Common myeloid progenitor, CD34-positive (primary cell): ENCODE measurements at regions not wholly inside any gene's neighbourhood (a gene's known extent, or its start where the extent isn't known, plus 50 kb on each side); places are given as distances from the start of the nearest gene placed in this dataset.

ENCODE experiments used
- CTCF ChIA-PET: fragments of 350-600 bp; sonication (Branson Sonifier 250); formaldehyde crosslinking; loops from one replicate; lab custom pipeline; 2021; ENCODE audit warnings: antibody characterized with exemption; lab: Charles Lee
- POLR2A ChIA-PET: fragments of 350-600 bp; sonication (Branson Sonifier 250); formaldehyde crosslinking; loops from one replicate; lab custom pipeline; 2021; ENCODE audit warnings: antibody characterized with exemption; lab: Charles Lee
- DNase-seq, 3 donors: peaks; one replicate each; pipeline versions ENCODE4 v3.0.0 to v3.0.0-alpha.2; 2013
- H3K27ac ChIP-seq, 2 experiments: 1 replicate in 1 of 2; 2 replicates in 1 of 2; pipeline ENCODE4 v1.7.0; 2013; ENCODE audit warnings: inconsistent platforms in 2 of 2, low read length in 2 of 2, mild to moderate bottlenecking in 2 of 2, low read depth in 1 of 2, moderate library complexity in 1 of 2; ENCODE audit not compliant: severe bottlenecking in 2 of 2, insufficient read depth in 1 of 2, poor library complexity in 1 of 2
- H3K27me3 ChIP-seq, 5 experiments: replicated peaks in 2 of 5; 1 replicate in 3 of 5; 2 replicates in 2 of 5; pipeline versions ENCODE4 v1.6.1 to v1.7.0; 2013; ENCODE audit warnings: low read length in 4 of 5, mild to moderate bottlenecking in 2 of 5, moderate library complexity in 2 of 5, inconsistent platforms in 1 of 5; ENCODE audit not compliant: insufficient read depth in 5 of 5, control insufficient read depth in 4 of 5
- H3K36me3 ChIP-seq, 4 experiments: 1 replicate in 2 of 4; 2 replicates in 2 of 4; pipeline versions ENCODE4 v1.6.1 to v1.7.0; 2013; ENCODE audit warnings: low read length in 3 of 4, control low read depth in 1 of 4, mild to moderate bottlenecking in 1 of 4; ENCODE audit not compliant: control insufficient read depth in 4 of 4, insufficient read depth in 4 of 4
- H3K4me1 ChIP-seq, 4 experiments: 1 replicate in 3 of 4; 2 replicates in 1 of 4; pipeline versions ENCODE4 v1.6.1 to v1.7.1; 2013; ENCODE audit warnings: low read length in 3 of 4, mild to moderate bottlenecking in 3 of 4, control low read depth in 1 of 4, inconsistent platforms in 1 of 4, moderate library complexity in 1 of 4; ENCODE audit not compliant: control insufficient read depth in 4 of 4, insufficient read depth in 4 of 4; ENCODE audit errors: control extremely low read depth in 1 of 4
- H3K4me3 ChIP-seq, 7 experiments: 1 replicate in 4 of 7; 2 replicates in 3 of 7; pipeline versions ENCODE4 v1.5.1 to v1.7.0; 2013; ENCODE audit warnings: mild to moderate bottlenecking in 7 of 7, low read length in 6 of 7, moderate library complexity in 6 of 7, inconsistent platforms in 2 of 7, low read depth in 2 of 7, control low read depth in 1 of 7; ENCODE audit not compliant: insufficient read depth in 4 of 7, control insufficient read depth in 1 of 7; ENCODE audit errors: extremely low read depth in 1 of 7
- H3K9me3 ChIP-seq, 5 experiments: 1 replicate in 4 of 5; 2 replicates in 1 of 5; pipeline versions ENCODE4 v1.6.1 to v1.7.1; 2013; ENCODE audit warnings: low read length in 4 of 5, mild to moderate bottlenecking in 2 of 5, inconsistent platforms in 1 of 5, low read depth in 1 of 5, moderate library complexity in 1 of 5; ENCODE audit not compliant: control insufficient read depth in 4 of 5, insufficient read depth in 2 of 5; ENCODE audit errors: control extremely low read depth in 1 of 5
- WGBS: methylation state at CpG from one replicate; pipeline ENCODE4 v1.1.5; 2013; ENCODE audit not compliant: insufficient coverage; 5-methylcytosine and 5-hydroxymethylcytosine counted together

DNA sequence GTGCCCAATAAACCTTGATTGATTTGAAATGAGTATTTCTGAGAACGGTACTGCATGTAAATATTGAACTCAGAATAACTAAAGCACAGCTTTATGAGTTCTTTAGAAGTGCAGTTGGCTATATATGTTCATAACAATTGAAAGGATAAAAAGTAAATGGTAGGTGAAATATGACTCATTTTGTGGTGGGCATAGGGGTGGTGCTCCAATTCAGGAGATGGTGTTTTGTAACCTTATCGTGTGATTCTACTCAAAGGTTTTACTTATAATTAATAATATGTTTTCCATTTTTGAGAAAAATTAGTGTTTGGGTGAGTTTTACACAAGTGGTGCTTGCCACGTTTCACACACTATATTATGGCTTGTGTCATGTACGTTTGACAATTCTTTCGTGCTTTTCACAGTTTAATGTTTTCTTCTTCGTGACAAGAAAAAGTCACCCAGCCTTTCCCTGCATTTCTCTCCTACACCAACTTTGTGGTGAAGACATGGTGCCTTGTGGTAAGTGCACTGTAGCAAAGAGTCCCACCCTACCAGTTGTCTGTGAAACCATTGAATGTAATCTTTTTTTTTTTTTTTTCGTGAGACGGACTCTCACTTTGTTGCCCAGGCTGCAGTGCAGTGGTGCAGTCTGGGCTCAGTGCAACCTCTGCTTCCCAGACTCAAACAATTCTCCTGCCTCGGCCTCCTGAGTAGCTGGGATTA, 492.5 kb upstream of the SGCD start:
- H3K4me1 ChIP-seq: no peaks in the 10 kb centered on the region
- H3K36me3 ChIP-seq: no peaks in the 10 kb centered on the region
- no peak overlapping the region for H3K27ac ChIP-seq
- H3K27me3 ChIP-seq: no peaks in the 10 kb centered on the region
- 100% methylated on average over 4 of the region's 9 CpGs for WGBS
- no peaks in the 10 kb centered on the region for H3K9me3 ChIP-seq
- CTCF ChIA-PET: no interaction called here
- H3K4me3 ChIP-seq: no peak overlapping the region
- no peak for DNase-seq
- POLR2A ChIA-PET: no interaction called here

GRCh38 chr5:155836089-155836803, 490.7 kb upstream of the SGCD start:
- POLR2A ChIA-PET: no interaction called here
- H3K27ac ChIP-seq: no peak overlapping the region
- H3K4me1 ChIP-seq: no peaks in the 10 kb centered on the region
- 100% methylated on average over 1 of the region's 4 CpGs for WGBS
- H3K36me3 ChIP-seq: no peaks in the 10 kb centered on the region
- no peaks in the 10 kb centered on the region for H3K9me3 ChIP-seq
- no peaks in the 10 kb centered on the region for H3K27me3 ChIP-seq
- CTCF ChIA-PET: interaction anchor here (0.6 kb wide), 1 partner anchor 114 kb away, joined by 3 read pairs; no protein-coding TSS in a partner anchor
- DNase-seq: no peak
- no peak overlapping the region for H3K4me3 ChIP-seq

DNA sequence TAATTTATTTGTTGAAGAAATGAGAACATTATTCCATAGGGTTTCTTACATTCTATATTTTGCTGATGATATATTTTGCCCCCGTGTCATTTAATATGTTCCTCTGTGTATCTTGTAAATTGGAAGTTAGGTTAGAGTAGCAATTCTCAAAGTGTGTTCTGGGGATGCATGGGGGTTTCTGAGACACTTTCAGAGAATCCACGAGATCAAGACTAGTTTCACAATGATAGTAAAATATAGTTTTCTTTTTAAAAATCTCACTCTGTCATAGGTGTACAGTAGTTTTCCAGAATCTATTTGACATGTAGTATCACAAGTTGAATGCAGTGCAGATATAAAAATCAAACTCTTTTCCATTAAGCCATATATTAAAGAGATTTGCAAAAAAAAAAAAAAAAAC, 488.6 kb upstream of the SGCD start:
- no peaks in the 10 kb centered on the region for H3K4me1 ChIP-seq
- no peaks in the 10 kb centered on the region for H3K9me3 ChIP-seq
- H3K27ac ChIP-seq: no peak overlapping the region
- 80% methylated on average over 1 of the region's 2 CpGs for WGBS
- H3K36me3 ChIP-seq: no peaks in the 10 kb centered on the region
- no peak for DNase-seq
- no peaks in the 10 kb centered on the region for H3K27me3 ChIP-seq
- ChIA-PET CTCF (no interaction called here), POLR2A (no interaction called here)
- H3K4me3 ChIP-seq: no peak overlapping the region

- no peaks in the 10 kb centered on the region for H3K27me3 ChIP-seq
- no peaks in the 10 kb centered on the region for H3K4me1 ChIP-seq
- H3K27ac ChIP-seq: no peak overlapping the region
- no peak overlapping the region for H3K4me3 ChIP-seq
- ChIA-PET POLR2A (no interaction called here), CTCF (interaction anchor here (0.7 kb wide), 1 partner anchor 199 kb away, joined by 3 read pairs; no protein-coding TSS in a partner anchor)
- no peaks in the 10 kb centered on the region for H3K36me3 ChIP-seq
- H3K9me3 ChIP-seq: no peaks in the 10 kb centered on the region
- DNase-seq: no peak
- WGBS: 100% methylated on average over 2 of the region's 5 CpGs
Measured at GRCh38 chr5:155839251-155840037, 487.5 kb upstream of the SGCD start.

- POLR2A ChIA-PET: no interaction called here
- Histone ChIP-seq H3K27ac (no peak overlapping the region), H3K27me3 (no peaks in the 10 kb centered on the region), H3K36me3 (no peaks in the 10 kb centered on the region), H3K9me3 (no peaks in the 10 kb centered on the region), H3K4me3 (no peak overlapping the region), H3K4me1 (no peaks in the 10 kb centered on the region)
- no CpG with 5 or more reads among the region's 4 CpGs for WGBS
- no peak for DNase-seq
- CTCF ChIA-PET: no interaction called here
Measured at GRCh38 chr5:155844542-155844941, 482.4 kb upstream of the SGCD start.

DNA sequence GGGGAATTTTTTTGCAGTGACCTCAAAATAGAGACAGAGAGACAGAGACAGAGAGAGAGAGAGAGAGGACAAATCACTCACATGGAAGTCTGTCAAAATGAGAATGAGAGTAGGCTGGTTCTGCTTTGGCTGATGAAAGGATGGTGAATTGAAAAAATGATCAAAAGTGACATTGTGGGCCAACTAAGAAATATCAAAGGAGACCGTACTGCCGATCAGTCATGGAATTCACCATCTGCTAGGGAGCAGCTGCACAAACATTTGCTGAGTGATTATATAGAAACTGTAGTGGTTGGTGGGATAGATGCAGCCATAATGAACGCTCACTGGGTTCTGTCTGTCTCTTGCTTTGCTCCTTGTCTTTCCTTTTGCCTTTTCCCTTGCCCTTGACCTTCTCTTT, 476.6 kb upstream of the SGCD start:
- no peaks in the 10 kb centered on the region for H3K4me1 ChIP-seq
- POLR2A ChIA-PET: no interaction called here
- CTCF ChIA-PET: no interaction called here
- H3K36me3 ChIP-seq: no peaks in the 10 kb centered on the region
- DNase-seq: no peak
- H3K27me3 ChIP-seq: no peaks in the 10 kb centered on the region
- WGBS: 100% methylated on average over 3 of the region's 3 CpGs
- H3K9me3 ChIP-seq: no peaks in the 10 kb centered on the region
- no peak overlapping the region for H3K4me3 ChIP-seq
- H3K27ac ChIP-seq: no peak overlapping the region

GRCh38 chr5:155866971-155867370, 460.0 kb upstream of the SGCD start:
- H3K36me3 ChIP-seq: no peaks in the 10 kb centered on the region
- CTCF ChIA-PET: no interaction called here
- H3K27me3 ChIP-seq: peaks cover 0 to 2% (median 0%) of the 10 kb centered on the region in 5 experiments
- 93% methylated on average over 3 of the region's 3 CpGs for WGBS
- H3K27ac ChIP-seq: no peak overlapping the region
- POLR2A ChIA-PET: no interaction called here
- no peak for DNase-seq
- no peaks in the 10 kb centered on the region for H3K9me3 ChIP-seq
- no peak overlapping the region for H3K4me3 ChIP-seq
- no peaks in the 10 kb centered on the region for H3K4me1 ChIP-seq
